ENCODE measurements at regions not wholly inside any gene's neighbourhood (a gene's known extent, or its start where the extent isn't known, plus 50 kb on each side); places are given as distances from the start of the nearest gene placed in this dataset.

- peak overlapping the region; percentile 0 for H3K4me2 ChIP-seq (ENCODE audit: insufficient read depth, low read length)
- H3K4me3 ChIP-seq (ENCODE audit: insufficient read depth, low read length), result no peak overlapping the region
- TF ChIP-seq CTCF (IDR thresholded peaks at IDR 0.05; ENCODE audit: extremely low read depth, low read depth, low read length), result no peak
- no peak overlapping the region for H3K27ac ChIP-seq (ENCODE audit: low read depth, low read length)
- no peaks in the 10 kb centered on the region for H3K9me3 ChIP-seq (ENCODE audit: low read depth, low read length)
- no peaks in the 10 kb centered on the region for H3K36me3 ChIP-seq (ENCODE audit: insufficient read depth, low read length)
- no peaks in the 10 kb centered on the region for H4K20me1 ChIP-seq (ENCODE audit: insufficient read depth, low read length)
- H2AFZ ChIP-seq (ENCODE audit: low read length), result no peak overlapping the region
- H3K27me3 ChIP-seq (ENCODE audit: insufficient read depth, low read length), result no peaks in the 10 kb centered on the region
- H3K4me1 ChIP-seq (ENCODE audit: insufficient read depth, low read length), result no peaks in the 10 kb centered on the region
- no peak for DNase-seq (ENCODE audit: insufficient read length, low spot score, missing footprints)
- no peaks in the 10 kb centered on the region for H3K79me2 ChIP-seq (ENCODE audit: insufficient read depth, low read length)
Measured at GRCh38 chr6:48747471-48747870, 636.5 kb upstream of the PTCHD4 start.

- Histone ChIP-seq H3K4me3 (ENCODE audit: insufficient read depth, low read length) (no peak overlapping the region), H3K79me2 (ENCODE audit: insufficient read depth, low read length) (no peaks in the 10 kb centered on the region), H4K20me1 (ENCODE audit: insufficient read depth, low read length) (no peaks in the 10 kb centered on the region), H3K9me3 (ENCODE audit: low read depth, low read length) (no peaks in the 10 kb centered on the region), H3K27ac (ENCODE audit: low read depth, low read length) (no peak overlapping the region), H3K4me1 (ENCODE audit: insufficient read depth, low read length) (no peaks in the 10 kb centered on the region), H3K36me3 (ENCODE audit: insufficient read depth, low read length) (no peaks in the 10 kb centered on the region), H3K4me2 (ENCODE audit: insufficient read depth, low read length) (peak overlapping the region; percentile 0), H3K27me3 (ENCODE audit: insufficient read depth, low read length) (no peaks in the 10 kb centered on the region), H2AFZ (ENCODE audit: low read length) (no peak overlapping the region)
- no peak for TF ChIP-seq CTCF (IDR thresholded peaks at IDR 0.05; ENCODE audit: extremely low read depth, low read depth, low read length)
- DNase-seq (ENCODE audit: insufficient read length, low spot score, missing footprints), result no peak
Measured at GRCh38 chr6:48747040-48747439, 636.0 kb upstream of the PTCHD4 start.

- Histone ChIP-seq H3K9me3 (ENCODE audit: low read depth, low read length) (no peaks in the 10 kb centered on the region), H3K27ac (ENCODE audit: low read depth, low read length) (no peak overlapping the region), H4K20me1 (ENCODE audit: insufficient read depth, low read length) (no peaks in the 10 kb centered on the region), H2AFZ (ENCODE audit: low read length) (no peak overlapping the region), H3K4me1 (ENCODE audit: insufficient read depth, low read length) (no peaks in the 10 kb centered on the region), H3K36me3 (ENCODE audit: insufficient read depth, low read length) (no peaks in the 10 kb centered on the region), H3K27me3 (ENCODE audit: insufficient read depth, low read length) (no peaks in the 10 kb centered on the region), H3K79me2 (ENCODE audit: insufficient read depth, low read length) (no peaks in the 10 kb centered on the region), H3K4me2 (ENCODE audit: insufficient read depth, low read length) (no peak overlapping the region), H3K4me3 (ENCODE audit: insufficient read depth, low read length) (no peak overlapping the region)
- DNase-seq (ENCODE audit: insufficient read length, low spot score, missing footprints), result peak; percentile 21
- TF ChIP-seq CTCF (IDR thresholded peaks at IDR 0.05; ENCODE audit: extremely low read depth, low read depth, low read length), result no peak
Measured at GRCh38 chr6:48744948-48745347, 634.0 kb upstream of the PTCHD4 start.

- Histone ChIP-seq H4K20me1 (ENCODE audit: insufficient read depth, low read length) (no peaks in the 10 kb centered on the region), H3K27me3 (ENCODE audit: insufficient read depth, low read length) (no peaks in the 10 kb centered on the region), H3K79me2 (ENCODE audit: insufficient read depth, low read length) (no peaks in the 10 kb centered on the region), H3K27ac (ENCODE audit: low read depth, low read length) (no peak overlapping the region), H3K4me2 (ENCODE audit: insufficient read depth, low read length) (no peak overlapping the region), H3K36me3 (ENCODE audit: insufficient read depth, low read length) (no peaks in the 10 kb centered on the region), H3K4me1 (ENCODE audit: insufficient read depth, low read length) (no peaks in the 10 kb centered on the region), H2AFZ (ENCODE audit: low read length) (no peak overlapping the region), H3K9me3 (ENCODE audit: low read depth, low read length) (no peaks in the 10 kb centered on the region), H3K4me3 (ENCODE audit: insufficient read depth, low read length) (no peak overlapping the region)
- no peak for DNase-seq (ENCODE audit: insufficient read length, low spot score, missing footprints)
- TF ChIP-seq CTCF (IDR thresholded peaks at IDR 0.05; ENCODE audit: extremely low read depth, low read depth, low read length), result no peak
Measured at GRCh38 chr6:48743738-48744137, 632.7 kb upstream of the PTCHD4 start.

Measured in osteoblast (primary cell).